Heart left ventricle (tissue), 16 donors: ENCODE measurements at regions not wholly inside any gene's neighbourhood (a gene's known extent, or its start where the extent isn't known, plus 50 kb on each side); places are given as distances from the start of the nearest gene placed in this dataset.

Experiments used
- ATAC-seq, 4 donors: fragments of 200-7000 bp; cut with Tn5 transposase; one replicate each; pipeline ENCODE4 v1.9.1; 2020 to 2022; ENCODE audit warnings: moderate library complexity in 4 of 4, mild to moderate bottlenecking in 3 of 4, moderate number of reproducible peaks in 1 of 4
- DNase-seq, 5 donors: peaks; one replicate each; pipeline ENCODE4 v3.0.0-alpha.2; 2020
- H3K27ac ChIP-seq, 12 donors: fragments of 200-600 bp; sonication (generic) in 4 of 12; one replicate each; pipeline versions ENCODE4 v1.5.0 to v1.8.0; 2016 to 2022; ENCODE audit warnings: mild to moderate bottlenecking in 2 of 12
- H3K27me3 ChIP-seq, 9 donors: fragments of 200-600 bp; sonication (generic) in 2 of 9; one replicate each; pipeline versions ENCODE4 v1.5.1 to v1.8.0; 2016 to 2022; ENCODE audit warnings: mild to moderate bottlenecking in 3 of 9
- H3K36me3 ChIP-seq, 9 donors: fragments of 200-600 bp; sonication (generic) in 2 of 9; one replicate each; pipeline versions ENCODE4 v1.5.0 to v1.8.0; 2018 to 2022; ENCODE audit warnings: mild to moderate bottlenecking in 2 of 9
- H3K4me1 ChIP-seq, 12 donors: fragments of 200-600 bp; sonication (generic) in 4 of 12; one replicate each; pipeline versions ENCODE4 v1.5.0 to v1.8.0; 2016 to 2022; ENCODE audit warnings: mild to moderate bottlenecking in 3 of 12
- H3K4me3 ChIP-seq, 12 donors: fragments of 200-600 bp; sonication (generic) in 4 of 12; one replicate each; pipeline versions ENCODE4 v1.5.0 to v1.8.0; 2017 to 2022; ENCODE audit warnings: mild to moderate bottlenecking in 9 of 12, moderate library complexity in 4 of 12
- H3K9me3 ChIP-seq, 12 donors: fragments of 200-600 bp; sonication (generic) in 4 of 12; one replicate each; pipeline versions ENCODE4 v1.5.0 to v1.8.0; 2016 to 2022; ENCODE audit warnings: mild to moderate bottlenecking in 1 of 12
- POLR2A ChIP-seq, 2 donors: fragments of 450-650 bp; IDR thresholded peaks; one replicate each; pipeline ENCODE4 v1.6.1; 2017; ENCODE audit warnings: antibody characterized with exemption in 2 of 2, mild to moderate bottlenecking in 2 of 2, moderate library complexity in 2 of 2
- WGBS, 4 donors: extraction: QIAGEN DNeasy Blood & Tissue Kit in 2 of 4; methylation state at CpG; one replicate each; pipeline versions ENCODE4 v1.1.5 to v1.1.7; 2013 to 2018; 5-methylcytosine and 5-hydroxymethylcytosine counted together
- intact Hi-C, 10 donors: fragments of 100-400 bp; cut with DNase I; formaldehyde crosslinking; loops; one replicate each; pipeline versions ENCODE4 v1.11.1 to v1.14.2; 2022
- TF ChIP-seq, protein P1 (sequence below), 12 donors: fragments of 200-600 bp; sonication (generic) in 4 of 12; IDR thresholded peaks; one replicate each; pipeline versions ENCODE4 v1.5.0 to v1.8.0; 2018 to 2022; ENCODE audit warnings: antibody characterized with exemption in 12 of 12, mild to moderate bottlenecking in 5 of 12
- donor health status: ischemic (EF 13 %, LVEDD 7.1; RV severe dilation, severe dysfunction).
- donor health status: healthy with polysubstance abuse.
- donor health status: DM: no; HTN: yes; CAD: no.
- donor health status: DM: no; HTN: no; CAD: no.
- donor health status: ischemic (EF 25% LVEDD 6.9; RV normal size, moderate dysfunction).
- donor health status: ischemic (EF 25% LVEDD 5.7; RV mildly dilated, moderate dysfunction).
- donor health status: healthy.
- donor health status: DM: yes; HTN: yes; CAD: no.
- donor health status: ischemic (EF 35%, LVEDD 5.7; RV mildly dilated, moderate dysfunction).
- donor health status: nonischemic (EF 11% LVEDD 7.7; RV severe dilation, severe dysfunction).
- donor health status: DM: yes; HTN: yes; CAD: no.
- donor health status: PGD.
- donor health status: ischemic (EF 29% LVEDD 5.4; RV normal size, mild dysfunction).
- donor health status: nonischemic (EF 23%, LVEDD 6.1; RV moderate dilation, normal function).

DNA sequence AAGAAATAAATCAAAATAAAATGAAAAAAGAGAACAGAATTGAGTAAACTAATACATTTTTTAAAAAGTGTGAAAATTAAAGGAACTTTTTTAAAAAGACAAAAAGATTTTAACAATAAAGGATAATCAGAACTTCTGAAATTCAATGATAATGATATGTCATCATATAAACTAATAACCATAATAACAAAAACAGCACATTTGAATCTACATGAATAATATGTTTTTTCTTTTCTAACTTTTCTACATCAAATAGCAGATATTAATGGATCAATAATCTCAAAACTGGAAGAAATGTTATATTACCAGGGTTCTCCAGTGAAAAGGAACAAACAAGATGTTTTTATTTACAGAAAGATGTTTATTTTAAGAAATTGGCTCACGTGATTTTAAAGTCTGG, 903.3 kb upstream of the MIR17HG start:
- TF ChIP-seq, protein P1, sequence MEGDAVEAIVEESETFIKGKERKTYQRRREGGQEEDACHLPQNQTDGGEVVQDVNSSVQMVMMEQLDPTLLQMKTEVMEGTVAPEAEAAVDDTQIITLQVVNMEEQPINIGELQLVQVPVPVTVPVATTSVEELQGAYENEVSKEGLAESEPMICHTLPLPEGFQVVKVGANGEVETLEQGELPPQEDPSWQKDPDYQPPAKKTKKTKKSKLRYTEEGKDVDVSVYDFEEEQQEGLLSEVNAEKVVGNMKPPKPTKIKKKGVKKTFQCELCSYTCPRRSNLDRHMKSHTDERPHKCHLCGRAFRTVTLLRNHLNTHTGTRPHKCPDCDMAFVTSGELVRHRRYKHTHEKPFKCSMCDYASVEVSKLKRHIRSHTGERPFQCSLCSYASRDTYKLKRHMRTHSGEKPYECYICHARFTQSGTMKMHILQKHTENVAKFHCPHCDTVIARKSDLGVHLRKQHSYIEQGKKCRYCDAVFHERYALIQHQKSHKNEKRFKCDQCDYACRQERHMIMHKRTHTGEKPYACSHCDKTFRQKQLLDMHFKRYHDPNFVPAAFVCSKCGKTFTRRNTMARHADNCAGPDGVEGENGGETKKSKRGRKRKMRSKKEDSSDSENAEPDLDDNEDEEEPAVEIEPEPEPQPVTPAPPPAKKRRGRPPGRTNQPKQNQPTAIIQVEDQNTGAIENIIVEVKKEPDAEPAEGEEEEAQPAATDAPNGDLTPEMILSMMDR (IDR thresholded peaks at IDR 0.05), result no peak
- no peak for TF ChIP-seq POLR2A (IDR thresholded peaks at IDR 0.05)
- ATAC-seq (no peak), DNase-seq (no peak)
- no peak overlapping the region for H3K4me3 ChIP-seq
- WGBS, 4 donors, result 68 to 84% (median 79%) methylated on average over 1 of the region's 1 CpG
- intact Hi-C loops, result no loop called here
- H3K36me3 ChIP-seq, result no peaks in the 10 kb centered on the region
- H3K27ac ChIP-seq, result no peak overlapping the region
- peaks cover 0 to 3% (median 0%) of the 10 kb centered on the region in 12 donors for H3K9me3 ChIP-seq
- no peaks in the 10 kb centered on the region for H3K27me3 ChIP-seq
- peaks cover 0 to 7% (median 0%) of the 10 kb centered on the region in 12 donors for H3K4me1 ChIP-seq

DNA sequence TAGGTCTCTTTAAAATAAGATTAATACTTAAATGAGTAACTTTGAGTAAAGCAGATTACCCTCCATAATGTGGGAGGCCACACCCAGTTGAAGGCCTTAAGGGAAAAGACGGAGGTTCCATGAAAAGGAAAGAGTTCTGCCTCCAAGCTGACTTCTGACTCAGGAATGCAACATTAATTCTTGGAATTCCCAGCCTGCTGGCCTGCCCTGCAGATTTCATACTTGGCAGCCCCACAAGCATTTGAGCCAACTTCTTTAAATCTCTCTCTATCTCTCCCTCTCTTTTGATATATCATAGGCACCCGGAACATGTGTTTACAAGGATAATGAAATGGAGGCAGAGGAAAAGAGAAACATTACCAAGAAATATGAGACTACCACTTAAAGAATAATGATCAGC, 902.3 kb upstream of the MIR17HG start:
- DNase-seq (no peak), ATAC-seq (peak in 2 of 4 donors; percentile 55 to 72)
- no peak overlapping the region for H3K27ac ChIP-seq
- H3K36me3 ChIP-seq, result no peaks in the 10 kb centered on the region
- H3K9me3 ChIP-seq, result peaks cover 0 to 3% (median 0%) of the 10 kb centered on the region in 12 donors
- intact Hi-C loops, result no loop called here
- WGBS, 4 donors, result 17 to 26% (median 20%) methylated on average over 2 of the region's 2 CpGs
- TF ChIP-seq POLR2A (IDR thresholded peaks at IDR 0.05), result no peak
- TF ChIP-seq, protein P1 (IDR thresholded peaks at IDR 0.05), result no peak
- no peaks in the 10 kb centered on the region for H3K27me3 ChIP-seq
- no peak overlapping the region for H3K4me3 ChIP-seq
- peaks cover 0 to 7% (median 0%) of the 10 kb centered on the region in 12 donors for H3K4me1 ChIP-seq

DNA sequence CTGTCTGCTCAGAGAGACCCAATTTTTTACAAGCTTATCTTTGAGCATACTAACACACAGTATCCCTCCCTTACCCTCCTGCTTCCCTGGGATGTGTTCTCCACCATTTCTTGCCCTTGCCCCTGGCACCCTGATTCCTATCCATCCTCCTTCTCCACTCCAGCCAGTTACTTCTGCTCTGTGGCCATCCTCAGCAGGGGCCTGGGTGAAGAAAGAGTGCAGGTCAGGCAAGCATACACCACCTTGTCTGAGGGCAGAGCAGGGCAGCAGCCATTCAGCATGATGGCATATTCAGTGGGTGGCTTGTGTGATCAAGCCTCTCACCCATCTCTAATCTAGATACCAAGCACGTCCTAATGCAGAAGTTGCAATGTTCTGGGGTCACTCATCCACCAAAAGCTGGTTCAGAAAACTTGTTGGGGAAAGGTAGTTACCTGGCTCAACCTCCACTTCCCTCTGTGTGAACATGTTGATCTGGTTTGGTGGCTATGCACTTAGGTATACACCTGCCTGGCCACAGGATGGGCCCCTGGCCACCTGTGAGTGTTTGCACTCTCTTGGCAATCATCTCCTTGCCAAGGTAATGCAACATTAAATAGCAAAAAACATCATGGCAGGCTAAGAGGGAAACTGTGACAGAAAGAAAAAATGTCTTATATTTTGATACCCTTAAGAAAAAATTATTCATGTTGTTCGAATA, 900.3 kb upstream of the MIR17HG start:
- ATAC-seq (no peak), DNase-seq (no peak)
- Histone ChIP-seq H3K4me1 (peaks cover 0 to 7% (median 0%) of the 10 kb centered on the region in 12 donors), H3K9me3 (peaks cover 0 to 3% (median 0%) of the 10 kb centered on the region in 12 donors), H3K27ac (no peak overlapping the region), H3K27me3 (no peaks in the 10 kb centered on the region), H3K36me3 (no peaks in the 10 kb centered on the region), H3K4me3 (no peak overlapping the region)
- 73 to 98% (median 86%) methylated on average over 2 of the region's 2 CpGs for WGBS, 4 donors
- intact Hi-C loops, result no loop called here
- no peak for TF ChIP-seq POLR2A (IDR thresholded peaks at IDR 0.05)

DNA sequence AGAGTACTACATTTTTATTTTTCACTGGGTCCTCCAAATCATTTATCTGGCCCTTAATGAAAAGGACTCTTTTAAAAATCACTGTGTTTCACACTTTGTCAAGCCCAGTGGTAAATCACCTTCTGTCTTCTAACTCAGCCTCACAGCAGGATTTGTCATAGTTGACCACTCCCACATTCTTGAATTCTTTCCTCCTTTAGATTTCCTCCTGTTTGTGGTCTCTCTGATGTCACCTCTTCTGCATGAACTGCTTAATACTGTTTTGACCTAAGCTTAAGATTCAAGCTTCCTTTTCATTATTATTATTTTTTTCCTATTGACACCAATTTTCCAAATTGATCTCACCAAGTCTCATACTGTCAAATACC, 899.8 kb upstream of the MIR17HG start:
- H3K4me3 ChIP-seq, result no peak overlapping the region
- H3K9me3 ChIP-seq, result peaks cover 0 to 3% (median 0%) of the 10 kb centered on the region in 12 donors
- H3K27ac ChIP-seq, result no peak overlapping the region
- peaks cover 0 to 7% (median 0%) of the 10 kb centered on the region in 12 donors for H3K4me1 ChIP-seq
- no peaks in the 10 kb centered on the region for H3K36me3 ChIP-seq
- intact Hi-C loops, result no loop called here
- no peaks in the 10 kb centered on the region for H3K27me3 ChIP-seq
- TF ChIP-seq, protein P1 (IDR thresholded peaks at IDR 0.05), result no peak
- no peak for TF ChIP-seq POLR2A (IDR thresholded peaks at IDR 0.05)
- DNase-seq (no peak), ATAC-seq (no peak)
